ENCODE measurements at regions not wholly inside any gene's neighbourhood (a gene's known extent, or its start where the extent isn't known, plus 50 kb on each side); places are given as distances from the start of the nearest gene placed in this dataset.

DNA sequence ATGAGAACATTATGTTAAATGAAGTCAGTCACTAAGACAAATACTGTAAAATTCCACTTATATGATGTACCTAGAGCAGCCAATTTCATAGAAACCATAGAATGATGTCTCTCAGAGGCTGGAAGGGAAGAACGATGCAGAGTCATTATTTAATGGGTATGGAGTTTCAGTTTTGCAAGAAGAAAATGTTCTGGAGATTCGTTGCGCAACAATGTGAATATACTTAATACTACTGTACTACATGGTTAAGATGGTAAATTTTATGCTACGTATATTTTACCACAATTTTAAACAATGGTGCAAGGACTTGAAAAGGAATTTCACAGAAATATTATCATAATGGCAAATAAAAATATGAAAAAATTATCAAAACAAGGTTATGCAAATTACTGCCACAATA lies 972.6 kb downstream of the KCNMA1 start:
- H3K9me3 ChIP-seq: no peaks in the 10 kb centered on the region
- intact Hi-C loops (cut with DNase I): no loop called here
- no peak for TF ChIP-seq POLR2A (IDR thresholded peaks at IDR 0.05)
- DNase-seq (no peak), ATAC-seq (no peak)
- H3K27ac ChIP-seq: no peak overlapping the region
- WGBS, 2 donors: 93% methylated on average over 4 of the region's 4 CpGs
- no peaks in the 10 kb centered on the region for H3K27me3 ChIP-seq
- H3K36me3 ChIP-seq (replicated peaks in 1 of 2; ENCODE audit: insufficient read depth in 1 of 2, low read depth in 2 of 2): no peaks in the 10 kb centered on the region
- no peak overlapping the region for H3K4me3 ChIP-seq
- H3K4me1 ChIP-seq: peaks cover 12% of the 10 kb centered on the region

DNA sequence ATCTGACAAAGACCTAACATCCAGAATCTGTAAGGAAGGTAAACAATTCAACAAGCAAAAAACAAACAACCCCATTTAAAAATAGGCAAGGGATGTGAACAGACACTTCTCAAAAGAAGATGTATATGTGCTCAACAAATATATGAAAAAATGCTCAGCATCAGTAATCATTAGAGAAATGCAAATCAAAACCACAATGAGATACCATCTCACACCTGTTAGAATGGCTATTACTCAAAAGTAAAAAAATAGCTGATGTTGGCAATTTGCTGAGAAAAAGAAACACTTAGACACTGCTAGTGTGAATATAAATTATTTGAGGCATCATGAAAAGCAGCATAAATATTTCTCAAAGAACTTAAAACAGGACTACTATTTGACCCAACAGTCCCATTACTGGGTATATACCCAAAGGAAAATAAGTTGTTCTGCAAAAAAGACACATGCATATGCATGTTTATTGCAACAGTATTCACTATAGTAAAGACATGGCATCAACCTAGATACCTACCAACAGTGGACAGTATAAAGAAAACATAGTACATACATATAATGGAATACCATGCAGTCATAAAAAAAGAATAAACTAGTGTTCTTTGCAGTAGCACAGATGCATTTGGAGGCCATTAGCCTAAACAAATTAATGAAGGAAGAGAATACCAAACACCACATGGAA lies 980.1 kb downstream of the KCNMA1 start:
- no peak for DNase-seq
- ATAC-seq: no peak
- Histone ChIP-seq H3K4me3 (no peak overlapping the region), H3K9me3 (no peaks in the 10 kb centered on the region), H3K27ac (no peak overlapping the region), H3K27me3 (no peaks in the 10 kb centered on the region), H3K4me1 (no peaks in the 10 kb centered on the region), H3K36me3 (replicated peaks in 1 of 2; ENCODE audit: insufficient read depth in 1 of 2, low read depth in 2 of 2) (no peaks in the 10 kb centered on the region)
- TF ChIP-seq, protein P1, sequence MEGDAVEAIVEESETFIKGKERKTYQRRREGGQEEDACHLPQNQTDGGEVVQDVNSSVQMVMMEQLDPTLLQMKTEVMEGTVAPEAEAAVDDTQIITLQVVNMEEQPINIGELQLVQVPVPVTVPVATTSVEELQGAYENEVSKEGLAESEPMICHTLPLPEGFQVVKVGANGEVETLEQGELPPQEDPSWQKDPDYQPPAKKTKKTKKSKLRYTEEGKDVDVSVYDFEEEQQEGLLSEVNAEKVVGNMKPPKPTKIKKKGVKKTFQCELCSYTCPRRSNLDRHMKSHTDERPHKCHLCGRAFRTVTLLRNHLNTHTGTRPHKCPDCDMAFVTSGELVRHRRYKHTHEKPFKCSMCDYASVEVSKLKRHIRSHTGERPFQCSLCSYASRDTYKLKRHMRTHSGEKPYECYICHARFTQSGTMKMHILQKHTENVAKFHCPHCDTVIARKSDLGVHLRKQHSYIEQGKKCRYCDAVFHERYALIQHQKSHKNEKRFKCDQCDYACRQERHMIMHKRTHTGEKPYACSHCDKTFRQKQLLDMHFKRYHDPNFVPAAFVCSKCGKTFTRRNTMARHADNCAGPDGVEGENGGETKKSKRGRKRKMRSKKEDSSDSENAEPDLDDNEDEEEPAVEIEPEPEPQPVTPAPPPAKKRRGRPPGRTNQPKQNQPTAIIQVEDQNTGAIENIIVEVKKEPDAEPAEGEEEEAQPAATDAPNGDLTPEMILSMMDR (IDR thresholded peaks at IDR 0.05): no peak
- TF ChIP-seq POLR2A (IDR thresholded peaks at IDR 0.05): no peak
- intact Hi-C loops (cut with DNase I): no loop called here

DNA sequence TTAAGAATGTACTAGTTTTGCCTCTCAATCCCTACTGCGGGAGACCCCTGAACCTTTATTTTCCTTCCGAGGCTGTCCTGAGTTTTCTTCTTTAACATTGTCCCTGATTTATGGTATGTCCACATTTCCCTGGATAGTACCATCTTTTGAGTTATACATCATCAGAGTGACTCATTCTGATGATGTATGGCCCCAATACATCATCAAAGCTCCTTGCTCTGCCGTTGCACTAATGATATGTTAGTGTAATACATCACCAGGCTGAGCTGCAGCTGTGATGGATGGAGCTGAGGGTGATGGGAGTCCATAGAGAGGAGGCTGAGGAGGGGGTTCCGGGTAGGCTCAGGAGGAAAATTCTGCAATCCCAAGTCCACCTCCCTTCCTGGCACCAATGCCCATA lies 986.5 kb downstream of the KCNMA1 start:
- Histone ChIP-seq H3K4me1 (peaks cover 5% of the 10 kb centered on the region), H3K9me3 (no peaks in the 10 kb centered on the region), H3K4me3 (no peak overlapping the region), H3K27ac (no peak overlapping the region), H3K36me3 (replicated peaks in 1 of 2; ENCODE audit: insufficient read depth in 1 of 2, low read depth in 2 of 2) (no peaks in the 10 kb centered on the region), H3K27me3 (no peaks in the 10 kb centered on the region)
- WGBS, 2 donors: 59 to 75% methylated on average over 4 of the region's 4 CpGs
- intact Hi-C loops (cut with DNase I): no loop called here
- no peak for ATAC-seq
- TF ChIP-seq POLR2A (IDR thresholded peaks at IDR 0.05): no peak
- TF ChIP-seq, protein P1 (IDR thresholded peaks at IDR 0.05): no peak
- no peak for DNase-seq

DNA sequence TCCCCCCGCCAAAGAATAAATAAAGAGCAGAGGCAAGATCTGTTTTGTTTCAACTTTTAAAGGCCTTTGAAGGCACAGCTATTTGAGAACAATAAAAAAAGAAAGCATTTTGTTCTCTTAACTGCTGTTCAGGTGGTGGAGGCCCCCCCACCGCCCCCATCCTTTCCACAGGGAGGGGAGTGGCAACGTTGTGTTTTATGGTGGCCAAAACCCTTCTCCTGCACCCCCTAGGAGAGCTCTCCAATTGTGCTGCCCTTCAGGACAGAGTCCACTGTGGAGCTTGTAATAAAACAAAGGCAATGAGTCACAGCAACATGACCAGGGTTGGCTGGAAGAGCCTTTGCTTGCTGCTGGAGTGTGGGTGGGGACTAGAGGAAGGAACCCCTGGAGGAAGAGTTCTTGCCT lies 987.9 kb downstream of the KCNMA1 start:
- Histone ChIP-seq H3K36me3 (replicated peaks in 1 of 2; ENCODE audit: insufficient read depth in 1 of 2, low read depth in 2 of 2) (no peaks in the 10 kb centered on the region), H3K4me3 (no peak overlapping the region), H3K27me3 (no peaks in the 10 kb centered on the region), H3K9me3 (no peaks in the 10 kb centered on the region), H3K4me1 (peaks cover 5% of the 10 kb centered on the region), H3K27ac (no peak overlapping the region)
- WGBS, 2 donors: 46 to 51% methylated on average over 3 of the region's 3 CpGs
- DNase-seq: peak in 3 of 4 donors; percentile 13 to 52 (median 13)
- intact Hi-C loops (cut with DNase I): no loop called here
- TF ChIP-seq, protein P1 (IDR thresholded peaks at IDR 0.05): no peak
- TF ChIP-seq POLR2A (IDR thresholded peaks at IDR 0.05): no peak
- ATAC-seq: peak; percentile 55

DNA sequence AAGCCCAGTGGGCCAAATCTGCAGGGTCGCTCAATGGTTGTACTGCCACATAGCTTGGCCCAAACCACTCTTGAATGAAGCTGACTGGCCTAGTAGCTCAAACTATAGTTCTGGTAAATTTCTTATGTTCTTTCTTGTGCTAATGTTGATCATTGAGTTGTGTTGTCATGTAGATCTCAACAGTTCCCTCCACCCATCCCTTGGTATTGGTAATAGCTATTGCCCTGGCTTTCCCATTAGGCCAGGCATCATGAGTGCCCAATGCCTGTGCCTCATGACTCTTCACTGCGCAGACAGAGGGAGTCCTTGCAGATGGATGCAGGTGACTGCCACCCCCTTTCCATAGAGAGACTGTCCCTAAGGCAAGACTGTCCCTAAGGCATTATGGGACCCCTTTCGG lies 988.4 kb downstream of the KCNMA1 start:
- no peak for ATAC-seq
- H3K27me3 ChIP-seq: no peaks in the 10 kb centered on the region
- intact Hi-C loops (cut with DNase I): no loop called here
- WGBS, 2 donors: 63 to 70% methylated on average over 3 of the region's 3 CpGs
- no peak overlapping the region for H3K4me3 ChIP-seq
- no peak overlapping the region for H3K27ac ChIP-seq
- no peak for DNase-seq
- TF ChIP-seq, protein P1 (IDR thresholded peaks at IDR 0.05): no peak
- no peak for TF ChIP-seq POLR2A (IDR thresholded peaks at IDR 0.05)
- no peaks in the 10 kb centered on the region for H3K36me3 ChIP-seq (replicated peaks in 1 of 2; ENCODE audit: insufficient read depth in 1 of 2, low read depth in 2 of 2)
- H3K9me3 ChIP-seq: no peaks in the 10 kb centered on the region
- H3K4me1 ChIP-seq: peaks cover 5% of the 10 kb centered on the region

All from body of pancreas (tissue), 4 donors.